ENCODE measurements at regions not wholly inside any gene's neighbourhood (a gene's known extent, or its start where the extent isn't known, plus 50 kb on each side); places are given as distances from the start of the nearest gene placed in this dataset.

- Histone ChIP-seq H3K4me3 (ENCODE audit: low read depth, low read length) (no peak overlapping the region), H3K27me3 (ENCODE audit: control insufficient read depth, insufficient read depth, low read length) (peaks cover 6% of the 10 kb centered on the region), H3K36me3 (ENCODE audit: control insufficient read depth, insufficient read depth, low read length) (no peaks in the 10 kb centered on the region)
- TF ChIP-seq CTCF (IDR thresholded peaks at IDR 0.05; ENCODE audit: insufficient read depth, low read length, poor library complexity, severe bottlenecking): no peak
- no peak for DNase-seq (ENCODE audit: low read depth)
Measured at GRCh38 chr10:125331056-125331455, 170.7 kb upstream of the CTBP2 start.

- H3K27me3 ChIP-seq (ENCODE audit: control insufficient read depth, insufficient read depth, low read length): peaks cover 6% of the 10 kb centered on the region
- DNase-seq (ENCODE audit: low read depth): no peak
- TF ChIP-seq CTCF (IDR thresholded peaks at IDR 0.05; ENCODE audit: insufficient read depth, low read length, poor library complexity, severe bottlenecking): no peak
- no peaks in the 10 kb centered on the region for H3K36me3 ChIP-seq (ENCODE audit: control insufficient read depth, insufficient read depth, low read length)
- H3K4me3 ChIP-seq (ENCODE audit: low read depth, low read length): no peak overlapping the region
Measured at GRCh38 chr10:125329056-125329455, 168.7 kb upstream of the CTBP2 start.

GRCh38 chr10:125325326-125325725 is 165.0 kb upstream of the CTBP2 start:
- H3K36me3 ChIP-seq (ENCODE audit: control insufficient read depth, insufficient read depth, low read length): no peaks in the 10 kb centered on the region
- no peak for TF ChIP-seq CTCF (IDR thresholded peaks at IDR 0.05; ENCODE audit: insufficient read depth, low read length, poor library complexity, severe bottlenecking)
- DNase-seq (ENCODE audit: low read depth): no peak
- H3K27me3 ChIP-seq (ENCODE audit: control insufficient read depth, insufficient read depth, low read length): no peaks in the 10 kb centered on the region
- no peak overlapping the region for H3K4me3 ChIP-seq (ENCODE audit: low read depth, low read length)

- no peaks in the 10 kb centered on the region for H3K36me3 ChIP-seq (ENCODE audit: control insufficient read depth, insufficient read depth, low read length)
- TF ChIP-seq CTCF (IDR thresholded peaks at IDR 0.05; ENCODE audit: insufficient read depth, low read length, poor library complexity, severe bottlenecking): no peak
- no peaks in the 10 kb centered on the region for H3K27me3 ChIP-seq (ENCODE audit: control insufficient read depth, insufficient read depth, low read length)
- DNase-seq (ENCODE audit: low read depth): peak; percentile 51
- H3K4me3 ChIP-seq (ENCODE audit: low read depth, low read length): no peak overlapping the region
Measured at GRCh38 chr10:125316436-125316835, 156.1 kb upstream of the CTBP2 start.

- TF ChIP-seq CTCF (IDR thresholded peaks at IDR 0.05; ENCODE audit: insufficient read depth, low read length, poor library complexity, severe bottlenecking): no peak
- Histone ChIP-seq H3K36me3 (ENCODE audit: control insufficient read depth, insufficient read depth, low read length) (no peaks in the 10 kb centered on the region), H3K27me3 (ENCODE audit: control insufficient read depth, insufficient read depth, low read length) (no peaks in the 10 kb centered on the region), H3K4me3 (ENCODE audit: low read depth, low read length) (no peak overlapping the region)
- DNase-seq (ENCODE audit: low read depth): no peak
Measured at GRCh38 chr10:125300937-125301336, 140.6 kb upstream of the CTBP2 start.

- H3K4me3 ChIP-seq (ENCODE audit: low read depth, low read length): no peak overlapping the region
- no peak for DNase-seq (ENCODE audit: low read depth)
- no peaks in the 10 kb centered on the region for H3K27me3 ChIP-seq (ENCODE audit: control insufficient read depth, insufficient read depth, low read length)
- TF ChIP-seq CTCF (IDR thresholded peaks at IDR 0.05; ENCODE audit: insufficient read depth, low read length, poor library complexity, severe bottlenecking): no peak
- no peaks in the 10 kb centered on the region for H3K36me3 ChIP-seq (ENCODE audit: control insufficient read depth, insufficient read depth, low read length)
Measured at GRCh38 chr10:125299461-125299860, 139.1 kb upstream of the CTBP2 start.

Data from kidney epithelial cell (primary cell).